ENCODE measurements at regions not wholly inside any gene's neighbourhood (a gene's known extent, or its start where the extent isn't known, plus 50 kb on each side); places are given as distances from the start of the nearest gene placed in this dataset.

GRCh38 chr7:121748546-121748945, 124.4 kb upstream of the PTPRZ1 start:
- TF ChIP-seq CTCF (IDR thresholded peaks at IDR 0.05) (no peak), POLR2A (IDR thresholded peaks at IDR 0.05) (no peak)

Measured in esophagus squamous epithelium (tissue), 4 donors.